B cell (primary cell): ENCODE measurements at regions not wholly inside any gene's neighbourhood (a gene's known extent, or its start where the extent isn't known, plus 50 kb on each side); places are given as distances from the start of the nearest gene placed in this dataset.

Experiments
- ATAC-seq: fragments of 200-7000 bp; cut with Tn5 transposase; one replicate; pipeline ENCODE4 v1.10.0; 2021; ENCODE audit warnings: low read depth, mild to moderate bottlenecking, moderate number of reproducible peaks, moderate library complexity
- CTCF ChIA-PET: fragments of 350-600 bp; sonication (Branson Sonifier 250); formaldehyde crosslinking; loops from one replicate; lab custom pipeline; 2021; ENCODE audit warnings: antibody characterized with exemption, inconsistent platforms; lab: Charles Lee
- POLR2A ChIA-PET: fragments of 350-600 bp; sonication (Branson Sonifier 250); formaldehyde crosslinking; loops from one replicate; lab custom pipeline; 2021; ENCODE audit warnings: antibody characterized with exemption; lab: Charles Lee
- DNase-seq: peaks from one replicate; pipeline ENCODE4 v3.0.0; 2013
- H2AFZ ChIP-seq: 2 replicates; pipeline ENCODE4 v1.6.1; 2012; ENCODE audit warnings: mild to moderate bottlenecking, low read depth, low read length; ENCODE audit not compliant: insufficient read depth, poor library complexity, severe bottlenecking
- H3K27ac ChIP-seq, 2 donors: 1 replicate in 1 of 2; 2 replicates in 1 of 2; pipeline ENCODE4 v1.5.1; 2012 to 2013; ENCODE audit warnings: low read length in 2 of 2, mild to moderate bottlenecking in 2 of 2, moderate library complexity in 1 of 2
- H3K27me3 ChIP-seq, 4 experiments: fragments of 200-600 bp in 1 of 4; sonication (generic) in 1 of 4; replicated peaks in 1 of 4; 1 replicate in 2 of 4; 2 replicates in 2 of 4; pipeline versions ENCODE4 v1.6.1 to v1.7.0; 2013 to 2016; ENCODE audit warnings: low read length in 3 of 4, mild to moderate bottlenecking in 2 of 4, mixed read lengths in 1 of 4, moderate library complexity in 1 of 4; ENCODE audit not compliant: insufficient read depth in 4 of 4, control insufficient read depth in 3 of 4; ENCODE audit errors: control extremely low read depth in 1 of 4
- H3K36me3 ChIP-seq, 2 experiments: replicated peaks in 1 of 2; 1 replicate in 1 of 2; 2 replicates in 1 of 2; pipeline versions ENCODE4 v1.6.1 to v1.7.1; 2013; ENCODE audit warnings: low read length in 1 of 2; ENCODE audit not compliant: insufficient read depth in 2 of 2, control insufficient read depth in 1 of 2; ENCODE audit errors: control extremely low read depth in 1 of 2, extremely low read depth in 1 of 2
- H3K4me1 ChIP-seq, 2 donors: fragments of 200-600 bp in 1 of 2; sonication (generic) in 1 of 2; 1 replicate in 1 of 2; 2 replicates in 1 of 2; pipeline versions ENCODE4 v1.5.1 to v1.6.1; 2013 to 2017; ENCODE audit warnings: low read length in 2 of 2; ENCODE audit not compliant: control insufficient read depth in 2 of 2, insufficient read depth in 2 of 2
- H3K4me2 ChIP-seq: replicated peaks from 2 replicates; pipeline ENCODE3; 2012; ENCODE audit warnings: mild to moderate bottlenecking, low read depth, low read length; ENCODE audit not compliant: poor library complexity, severe bottlenecking
- H3K4me3 ChIP-seq, 5 experiments: fragments of 200-600 bp in 1 of 5; sonication (generic) in 1 of 5; 1 replicate in 3 of 5; 2 replicates in 2 of 5; pipeline versions ENCODE4 v1.5.1 to v1.7.0; 2011 to 2016; ENCODE audit warnings: low read length in 4 of 5, mild to moderate bottlenecking in 4 of 5, low read depth in 2 of 5, control low read depth in 1 of 5, moderate library complexity in 1 of 5; ENCODE audit not compliant: insufficient read depth in 1 of 5; ENCODE audit errors: control extremely low read depth in 1 of 5, extremely low read depth in 1 of 5
- H3K79me2 ChIP-seq: fragments of 200-600 bp; sonication (generic); one replicate; pipeline ENCODE4 v1.6.0; 2016; ENCODE audit warnings: low read length; ENCODE audit not compliant: control insufficient read depth, insufficient read depth
- H3K9ac ChIP-seq: fragments of 200-600 bp; sonication (generic); 2 replicates; pipeline ENCODE4 v1.6.1; 2017; ENCODE audit warnings: mild to moderate bottlenecking, low read length, moderate library complexity
- H3K9me3 ChIP-seq, 3 donors: one replicate each; pipeline versions ENCODE4 v1.6.1 to v1.7.1; 2013; ENCODE audit warnings: low read length in 2 of 3; ENCODE audit not compliant: control insufficient read depth in 2 of 3, insufficient read depth in 1 of 3; ENCODE audit errors: control extremely low read depth in 1 of 3
- H4K20me1 ChIP-seq: 2 replicates; pipeline ENCODE4 v1.6.0; 2012; ENCODE audit warnings: mild to moderate bottlenecking, low read length; ENCODE audit not compliant: insufficient read depth, control insufficient read depth, poor library complexity, severe bottlenecking
- H3K27ac Mint-ChIP-seq: one replicate; pipeline ENCODE4 v1.8.0; 2021; ENCODE audit warnings: mixed read lengths
- H3K27me3 Mint-ChIP-seq: one replicate; pipeline ENCODE4 v1.8.0; 2021; ENCODE audit warnings: mixed read lengths
- H3K4me1 Mint-ChIP-seq: one replicate; pipeline ENCODE4 v1.8.0; 2021; ENCODE audit warnings: mixed read lengths
- H3K4me3 Mint-ChIP-seq: one replicate; pipeline ENCODE4 v1.8.0; 2021; ENCODE audit warnings: mixed read lengths
- H3K9me3 Mint-ChIP-seq: one replicate; pipeline ENCODE4 v1.8.0; 2022; ENCODE audit warnings: mixed read lengths; ENCODE audit not compliant: insufficient read depth
- CTCF ChIP-seq: fragments of 200-600 bp; IDR thresholded peaks from one replicate; pipeline ENCODE4 v1.8.0; 2022; ENCODE audit warnings: antibody characterized with exemption, mild to moderate bottlenecking
- EZH2 ChIP-seq: IDR thresholded peaks from 2 replicates; pipeline ENCODE4 v1.6.1; 2012; ENCODE audit warnings: borderline replicate concordance, low read depth, mild to moderate bottlenecking, moderate library complexity, low read length; ENCODE audit not compliant: insufficient read depth, poor library complexity, severe bottlenecking
- WGBS: methylation state at CpG from one replicate; pipeline ENCODE4 v1.1.5; 2013; ENCODE audit warnings: missing lambda C conversion rate; ENCODE audit not compliant: insufficient coverage; 5-methylcytosine and 5-hydroxymethylcytosine counted together
- intact Hi-C: fragments of 100-400 bp; cut with micrococcal nuclease; formaldehyde crosslinking; loops from one replicate; pipeline ENCODE4 v1.10.0; 2022

GRCh38 chr3:162218479-162218878 is 721.9 kb downstream of the OTOL1 start:
- H2AFZ ChIP-seq: no peak overlapping the region
- TF ChIP-seq CTCF (no peak), EZH2 (no peak)
- WGBS: no CpG with 5 or more reads among the region's 4 CpGs
- H3K4me1 Mint-ChIP-seq: no peaks in the 10 kb centered on the region
- no peak overlapping the region for H3K4me2 ChIP-seq
- ATAC-seq (no peak), DNase-seq (no peak)
- H4K20me1 ChIP-seq: no peaks in the 10 kb centered on the region
- peaks cover 2% of the 10 kb centered on the region for H3K9me3 Mint-ChIP-seq
- intact Hi-C loops: no loop called here
- no peak overlapping the region for H3K4me3 ChIP-seq
- no peak overlapping the region for H3K27ac ChIP-seq
- H3K27me3 ChIP-seq: no peaks in the 10 kb centered on the region
- H3K27me3 Mint-ChIP-seq: no peaks in the 10 kb centered on the region
- no peaks in the 10 kb centered on the region for H3K36me3 ChIP-seq
- H3K79me2 ChIP-seq: no peaks in the 10 kb centered on the region
- no peak overlapping the region for H3K4me3 Mint-ChIP-seq
- no peak overlapping the region for H3K9ac ChIP-seq
- no peak overlapping the region for H3K27ac Mint-ChIP-seq
- H3K4me1 ChIP-seq: no peaks in the 10 kb centered on the region
- peaks cover 0 to 4% (median 0%) of the 10 kb centered on the region in 3 donors for H3K9me3 ChIP-seq
- ChIA-PET CTCF (no interaction called here), POLR2A (no interaction called here)

GRCh38 chr3:162224746-162225145 is 728.1 kb downstream of the OTOL1 start:
- Histone ChIP-seq H3K36me3 (no peaks in the 10 kb centered on the region), H2AFZ (no peak overlapping the region), H4K20me1 (no peaks in the 10 kb centered on the region), H3K27me3 (no peaks in the 10 kb centered on the region), H3K4me3 (no peak overlapping the region), H3K9ac (no peak overlapping the region), H3K79me2 (no peaks in the 10 kb centered on the region), H3K9me3 (peaks cover 0 to 4% (median 0%) of the 10 kb centered on the region in 3 donors), H3K4me2 (no peak overlapping the region), H3K4me1 (no peaks in the 10 kb centered on the region), H3K27ac (no peak overlapping the region)
- Mint-ChIP-seq H3K27ac (no peak overlapping the region), H3K4me3 (no peak overlapping the region), H3K4me1 (no peaks in the 10 kb centered on the region), H3K27me3 (no peaks in the 10 kb centered on the region), H3K9me3 (peaks cover 2% of the 10 kb centered on the region)
- TF ChIP-seq EZH2 (no peak), CTCF (no peak)
- WGBS: 93% methylated on average over 2 of the region's 4 CpGs
- ATAC-seq: no peak
- intact Hi-C loops: no loop called here
- POLR2A ChIA-PET: no interaction called here
- CTCF ChIA-PET: no interaction called here
- no peak for DNase-seq
